ENCODE measurements at regions not wholly inside any gene's neighbourhood (a gene's known extent, or its start where the extent isn't known, plus 50 kb on each side); places are given as distances from the start of the nearest gene placed in this dataset.

GRCh38 chr3:181431748-181432147, 280.0 kb upstream of the SOX2 start:
- peaks cover 0 to 4% (median 3%) of the 10 kb centered on the region in 3 donors for H3K27me3 Mint-ChIP-seq (ENCODE audit: low read depth in 3 of 3)
- no peaks in the 10 kb centered on the region for H3K4me1 Mint-ChIP-seq
- no peak overlapping the region for H3K4me3 Mint-ChIP-seq
- peaks cover 8 to 54% (median 26%) of the 10 kb centered on the region in 6 donors for H3K9me3 Mint-ChIP-seq
- H3K36me3 Mint-ChIP-seq: no peaks in the 10 kb centered on the region
- H3K27ac Mint-ChIP-seq: no peak overlapping the region
- DNase-seq: no peak

- Mint-ChIP-seq H3K4me3 (no peak overlapping the region), H3K36me3 (no peaks in the 10 kb centered on the region), H3K27me3 (ENCODE audit: low read depth in 3 of 3) (peaks cover 0 to 4% (median 0%) of the 10 kb centered on the region in 3 donors), H3K9me3 (peaks cover 10 to 48% (median 23%) of the 10 kb centered on the region in 6 donors), H3K4me1 (no peaks in the 10 kb centered on the region), H3K27ac (no peak overlapping the region)
- no peak for DNase-seq
Observed at GRCh38 chr3:181425074-181425473, 286.7 kb upstream of the SOX2 start.

- Mint-ChIP-seq H3K4me3 (no peak overlapping the region), H3K27me3 (ENCODE audit: low read depth in 3 of 3) (peaks cover 0 to 1% (median 0%) of the 10 kb centered on the region in 3 donors), H3K36me3 (no peaks in the 10 kb centered on the region), H3K4me1 (no peaks in the 10 kb centered on the region), H3K9me3 (peaks cover 1 to 29% (median 7%) of the 10 kb centered on the region in 6 donors), H3K27ac (no peak overlapping the region)
- DNase-seq: no peak
Observed at GRCh38 chr3:181418233-181418632, 293.5 kb upstream of the SOX2 start.

- H3K9me3 Mint-ChIP-seq: peaks cover 1 to 27% (median 9%) of the 10 kb centered on the region in 6 donors
- H3K4me1 Mint-ChIP-seq: no peaks in the 10 kb centered on the region
- H3K27me3 Mint-ChIP-seq (ENCODE audit: low read depth in 3 of 3): peaks cover 0 to 1% (median 0%) of the 10 kb centered on the region in 3 donors
- no peaks in the 10 kb centered on the region for H3K36me3 Mint-ChIP-seq
- H3K4me3 Mint-ChIP-seq: no peak overlapping the region
- no peak overlapping the region for H3K27ac Mint-ChIP-seq
- no peak for DNase-seq
Observed at GRCh38 chr3:181417748-181418147, 294.0 kb upstream of the SOX2 start.

- Mint-ChIP-seq H3K4me1 (no peaks in the 10 kb centered on the region), H3K36me3 (no peaks in the 10 kb centered on the region), H3K4me3 (no peak overlapping the region), H3K27ac (no peak overlapping the region), H3K9me3 (peaks cover 4 to 29% (median 11%) of the 10 kb centered on the region in 6 donors), H3K27me3 (ENCODE audit: low read depth in 3 of 3) (no peaks in the 10 kb centered on the region)
- no peak for DNase-seq
Observed at GRCh38 chr3:181410870-181411269, 300.9 kb upstream of the SOX2 start.

- Mint-ChIP-seq H3K4me3 (no peak overlapping the region), H3K4me1 (no peaks in the 10 kb centered on the region), H3K36me3 (peaks cover 0 to 3% (median 0%) of the 10 kb centered on the region in 3 donors), H3K27me3 (ENCODE audit: low read depth in 3 of 3) (no peaks in the 10 kb centered on the region), H3K27ac (no peak overlapping the region), H3K9me3 (peaks cover 13 to 49% (median 19%) of the 10 kb centered on the region in 6 donors)
- no peak for DNase-seq
Observed at GRCh38 chr3:181403876-181404660, 307.7 kb upstream of the SOX2 start.

- peaks cover 0 to 3% (median 0%) of the 10 kb centered on the region in 3 donors for H3K36me3 Mint-ChIP-seq
- H3K27me3 Mint-ChIP-seq (ENCODE audit: low read depth in 3 of 3): no peaks in the 10 kb centered on the region
- no peak overlapping the region for H3K4me3 Mint-ChIP-seq
- H3K9me3 Mint-ChIP-seq: peaks cover 11 to 44% (median 15%) of the 10 kb centered on the region in 6 donors
- DNase-seq: no peak
- no peaks in the 10 kb centered on the region for H3K4me1 Mint-ChIP-seq
- H3K27ac Mint-ChIP-seq: no peak overlapping the region
Observed at GRCh38 chr3:181402347-181402746, 309.4 kb upstream of the SOX2 start.

- Mint-ChIP-seq H3K36me3 (no peaks in the 10 kb centered on the region), H3K4me1 (no peaks in the 10 kb centered on the region), H3K4me3 (no peak overlapping the region), H3K27me3 (ENCODE audit: low read depth in 3 of 3) (peaks cover 0 to 4% (median 0%) of the 10 kb centered on the region in 3 donors), H3K9me3 (peaks cover 8 to 56% (median 20%) of the 10 kb centered on the region in 6 donors), H3K27ac (no peak overlapping the region)
- no peak for DNase-seq
Observed at GRCh38 chr3:181384970-181385369, 326.8 kb upstream of the SOX2 start.

- DNase-seq: no peak
- Mint-ChIP-seq H3K4me1 (no peaks in the 10 kb centered on the region), H3K27me3 (ENCODE audit: low read depth in 3 of 3) (peaks cover 0 to 4% (median 0%) of the 10 kb centered on the region in 3 donors), H3K27ac (no peak overlapping the region), H3K36me3 (no peaks in the 10 kb centered on the region), H3K9me3 (peaks cover 12 to 52% (median 20%) of the 10 kb centered on the region in 6 donors), H3K4me3 (no peak overlapping the region)
Observed at GRCh38 chr3:181383760-181384159, 328.0 kb upstream of the SOX2 start.

- Mint-ChIP-seq H3K4me1 (no peaks in the 10 kb centered on the region), H3K27ac (no peak overlapping the region), H3K36me3 (no peaks in the 10 kb centered on the region), H3K9me3 (peaks cover 12 to 55% (median 19%) of the 10 kb centered on the region in 6 donors), H3K4me3 (no peak overlapping the region), H3K27me3 (ENCODE audit: low read depth in 3 of 3) (peaks cover 0 to 4% (median 0%) of the 10 kb centered on the region in 3 donors)
- no peak for DNase-seq
Observed at GRCh38 chr3:181383201-181383600, 328.5 kb upstream of the SOX2 start.

- Mint-ChIP-seq H3K27me3 (ENCODE audit: low read depth in 3 of 3) (peaks cover 0 to 4% (median 0%) of the 10 kb centered on the region in 3 donors), H3K36me3 (no peaks in the 10 kb centered on the region)
Observed at GRCh38 chr3:181382656-181383055, 329.1 kb upstream of the SOX2 start.

GRCh38 chr3:181379278-181379677, 332.4 kb upstream of the SOX2 start:
- no peaks in the 10 kb centered on the region for H3K4me1 Mint-ChIP-seq
- no peak overlapping the region for H3K4me3 Mint-ChIP-seq
- peaks cover 6 to 55% (median 16%) of the 10 kb centered on the region in 6 donors for H3K9me3 Mint-ChIP-seq
- DNase-seq: no peak
- H3K27me3 Mint-ChIP-seq (ENCODE audit: low read depth in 3 of 3): peaks cover 0 to 2% (median 0%) of the 10 kb centered on the region in 3 donors
- H3K27ac Mint-ChIP-seq: no peak overlapping the region
- H3K36me3 Mint-ChIP-seq: no peaks in the 10 kb centered on the region

More at GRCh38 chr3:181382656-181383055, 329.1 kb upstream of the SOX2 start:
- no peak overlapping the region for H3K27ac Mint-ChIP-seq
- H3K9me3 Mint-ChIP-seq: peaks cover 12 to 50% (median 20%) of the 10 kb centered on the region in 6 donors
- H3K4me3 Mint-ChIP-seq: no peak overlapping the region
- DNase-seq: no peak
- H3K4me1 Mint-ChIP-seq: no peaks in the 10 kb centered on the region

- no peaks in the 10 kb centered on the region for H3K27me3 Mint-ChIP-seq (ENCODE audit: low read depth in 3 of 3)
- H3K4me1 Mint-ChIP-seq: no peaks in the 10 kb centered on the region
- no peaks in the 10 kb centered on the region for H3K36me3 Mint-ChIP-seq
- DNase-seq: no peak
- H3K27ac Mint-ChIP-seq: no peak overlapping the region
- H3K9me3 Mint-ChIP-seq: peaks cover 2 to 20% (median 8%) of the 10 kb centered on the region in 6 donors
- no peak overlapping the region for H3K4me3 Mint-ChIP-seq
Observed at GRCh38 chr3:181369637-181370036, 342.1 kb upstream of the SOX2 start.

- peaks cover 1 to 35% (median 13%) of the 10 kb centered on the region in 6 donors for H3K9me3 Mint-ChIP-seq
- H3K27me3 Mint-ChIP-seq (ENCODE audit: low read depth in 3 of 3): no peaks in the 10 kb centered on the region
- no peak overlapping the region for H3K4me3 Mint-ChIP-seq
- H3K4me1 Mint-ChIP-seq: no peaks in the 10 kb centered on the region
- DNase-seq: no peak
- H3K36me3 Mint-ChIP-seq: no peaks in the 10 kb centered on the region
- H3K27ac Mint-ChIP-seq: no peak overlapping the region
Observed at GRCh38 chr3:181363231-181363630, 348.5 kb upstream of the SOX2 start.

Data from immature natural killer cell (primary cell).